Fibroblast of pulmonary artery (primary cell): ENCODE measurements at regions not wholly inside any gene's neighbourhood (a gene's known extent, or its start where the extent isn't known, plus 50 kb on each side); places are given as distances from the start of the nearest gene placed in this dataset.

ENCODE experiments used
- DNase-seq: peaks from one replicate; pipeline ENCODE4 v3.0.0-alpha.2; 2010; ENCODE audit warnings: low read depth
- H3K4me3 ChIP-seq: replicated peaks from 2 replicates; pipeline ENCODE4 v1.5.1; 2011; ENCODE audit warnings: low read depth, mild to moderate bottlenecking, control low read depth, low read length, moderate library complexity
- TF ChIP-seq, protein P1 (sequence below): IDR thresholded peaks from 2 replicates; pipeline ENCODE4 v1.5.1; 2011; ENCODE audit warnings: mild to moderate bottlenecking, control low read depth, low read length, inconsistent platforms; ENCODE audit errors: missing control alignments

DNA sequence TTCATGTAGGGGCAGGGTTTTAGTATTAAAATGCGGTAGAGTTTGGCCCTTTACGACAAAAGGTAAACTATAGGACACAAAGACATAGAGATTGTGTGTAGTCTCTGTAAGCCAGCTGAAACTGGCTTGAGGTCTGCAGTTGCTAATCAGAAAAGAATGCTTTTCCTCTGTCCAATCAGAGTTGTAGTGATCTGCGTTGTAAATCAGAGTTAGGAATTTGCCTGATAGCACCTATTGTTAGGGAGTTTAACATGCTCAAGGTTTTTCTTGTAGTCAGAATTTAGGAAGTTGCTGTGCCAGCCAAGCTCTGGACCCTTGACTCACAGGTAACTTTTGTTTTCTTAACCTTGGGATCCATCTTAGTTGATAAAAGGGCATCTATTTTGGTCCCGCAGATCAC is 61.2 kb upstream of the VTCN1 start:
- DNase-seq = peak; percentile 3
- TF ChIP-seq, protein P1, sequence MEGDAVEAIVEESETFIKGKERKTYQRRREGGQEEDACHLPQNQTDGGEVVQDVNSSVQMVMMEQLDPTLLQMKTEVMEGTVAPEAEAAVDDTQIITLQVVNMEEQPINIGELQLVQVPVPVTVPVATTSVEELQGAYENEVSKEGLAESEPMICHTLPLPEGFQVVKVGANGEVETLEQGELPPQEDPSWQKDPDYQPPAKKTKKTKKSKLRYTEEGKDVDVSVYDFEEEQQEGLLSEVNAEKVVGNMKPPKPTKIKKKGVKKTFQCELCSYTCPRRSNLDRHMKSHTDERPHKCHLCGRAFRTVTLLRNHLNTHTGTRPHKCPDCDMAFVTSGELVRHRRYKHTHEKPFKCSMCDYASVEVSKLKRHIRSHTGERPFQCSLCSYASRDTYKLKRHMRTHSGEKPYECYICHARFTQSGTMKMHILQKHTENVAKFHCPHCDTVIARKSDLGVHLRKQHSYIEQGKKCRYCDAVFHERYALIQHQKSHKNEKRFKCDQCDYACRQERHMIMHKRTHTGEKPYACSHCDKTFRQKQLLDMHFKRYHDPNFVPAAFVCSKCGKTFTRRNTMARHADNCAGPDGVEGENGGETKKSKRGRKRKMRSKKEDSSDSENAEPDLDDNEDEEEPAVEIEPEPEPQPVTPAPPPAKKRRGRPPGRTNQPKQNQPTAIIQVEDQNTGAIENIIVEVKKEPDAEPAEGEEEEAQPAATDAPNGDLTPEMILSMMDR = no peak

DNA sequence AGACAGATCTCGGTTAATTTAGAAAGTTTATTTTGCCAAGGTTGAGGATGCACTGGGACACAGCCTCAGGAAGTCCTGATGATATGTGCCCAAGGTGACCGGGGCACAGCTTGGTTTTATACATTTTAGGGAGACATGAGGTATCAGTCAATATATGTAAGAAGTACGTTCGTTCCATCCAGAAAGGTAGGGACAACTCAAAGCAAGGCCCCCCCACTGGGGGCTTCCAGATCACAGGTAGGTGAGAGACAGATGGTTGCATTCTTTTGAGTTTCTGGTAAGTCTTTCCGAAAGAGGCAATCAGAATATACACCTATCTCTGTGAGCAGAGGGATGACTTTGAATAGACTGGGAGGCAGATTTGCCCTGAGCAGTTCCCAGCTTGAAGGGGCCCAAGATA is 60.4 kb upstream of the VTCN1 start:
- DNase-seq = no peak
- TF ChIP-seq, protein P1 = no peak
- no peak overlapping the region for H3K4me3 ChIP-seq

More for the DNA sequence above, 61.2 kb upstream of the VTCN1 start:
- no peak overlapping the region for H3K4me3 ChIP-seq

DNA sequence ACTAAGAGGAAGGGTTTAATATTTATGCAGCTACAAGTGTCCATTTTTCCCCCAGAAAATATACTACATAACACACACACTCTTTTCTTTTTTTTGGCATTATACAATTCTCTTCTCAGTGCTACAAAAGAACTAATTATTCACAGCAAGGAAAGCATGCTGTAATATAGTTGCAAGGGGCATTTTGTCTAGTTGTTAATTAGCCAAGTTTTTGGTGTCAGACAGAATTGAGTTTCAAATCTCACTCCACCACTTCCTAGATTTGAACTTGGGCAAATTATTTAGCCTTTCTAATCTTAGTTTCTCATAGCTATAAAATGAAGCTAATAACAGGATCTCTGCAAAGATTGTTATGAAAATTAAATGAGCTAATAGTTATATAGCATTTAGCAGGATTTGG is 60.0 kb upstream of the VTCN1 start:
- TF ChIP-seq, protein P1 = no peak
- DNase-seq = no peak
- H3K4me3 ChIP-seq = no peak overlapping the region

DNA sequence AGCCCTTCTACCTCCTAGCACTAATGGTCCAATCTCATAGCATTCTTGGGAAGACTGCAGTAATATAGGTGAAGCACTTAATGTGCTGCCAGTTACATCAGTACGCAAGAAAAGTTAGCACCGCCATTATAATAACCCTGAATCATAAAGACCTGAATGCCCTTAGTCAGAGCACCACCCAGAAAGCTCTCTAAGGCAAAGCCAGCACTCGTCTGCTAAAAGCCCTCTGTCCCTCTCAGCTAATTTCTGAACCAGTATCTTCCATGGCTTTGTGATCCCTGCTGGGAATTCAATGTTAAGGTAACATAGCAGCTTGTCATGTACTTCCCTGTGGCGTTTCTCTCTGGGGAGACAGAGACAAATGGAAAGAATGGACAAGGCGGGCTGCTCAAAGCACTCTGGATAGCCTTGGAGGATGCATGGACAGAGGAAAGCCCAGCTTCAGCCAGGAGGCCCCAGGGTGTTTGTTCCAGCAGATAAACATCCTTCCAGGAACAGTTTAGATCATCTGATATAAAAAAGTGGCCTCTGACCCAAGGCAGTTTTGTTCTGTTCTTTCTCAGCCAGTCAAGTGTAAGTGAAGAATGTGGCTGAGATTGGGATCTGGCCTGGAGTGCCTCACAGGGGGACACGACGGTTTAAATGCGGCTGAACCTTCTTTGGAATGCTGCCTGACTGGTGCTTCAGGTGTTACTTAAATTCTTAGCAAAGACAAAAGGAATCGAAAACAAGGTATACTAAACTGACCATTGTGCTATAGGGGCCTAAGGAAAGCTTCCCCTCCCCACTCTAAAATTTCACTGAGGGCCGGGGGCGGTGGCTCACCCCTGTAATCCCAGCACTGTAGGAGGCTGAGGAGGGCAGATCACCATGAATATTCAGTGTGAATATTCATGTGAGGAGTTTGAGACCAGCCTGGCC is 58.1 kb upstream of the VTCN1 start:
- no peak for DNase-seq
- TF ChIP-seq, protein P1 = no peak
- no peak overlapping the region for H3K4me3 ChIP-seq

DNA sequence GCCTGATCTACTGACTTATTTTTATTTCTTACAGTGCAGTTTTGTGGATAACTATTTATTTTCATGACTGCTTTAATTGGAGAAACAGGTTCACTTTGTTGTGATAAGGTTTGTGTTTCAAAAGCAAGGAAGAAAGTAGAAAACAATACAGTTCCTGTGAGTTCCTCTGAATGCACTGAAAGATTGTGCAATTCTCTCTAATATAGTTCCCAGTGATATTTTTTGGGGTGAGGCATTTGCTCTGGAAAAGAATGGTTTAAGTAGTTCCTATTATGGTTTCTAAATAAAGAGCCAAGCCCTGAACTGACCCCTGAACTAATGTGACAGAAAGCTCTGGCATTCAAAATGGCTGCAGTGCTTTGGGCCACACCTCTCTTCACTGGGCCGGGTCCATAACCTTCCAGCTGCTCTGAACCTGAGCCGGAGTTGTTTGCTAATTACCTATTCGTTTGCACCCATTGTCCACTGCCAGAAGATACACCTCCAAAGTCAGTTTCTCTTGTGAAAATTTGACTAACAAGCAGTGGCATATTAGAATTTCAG is 56.6 kb upstream of the VTCN1 start:
- DNase-seq = no peak
- TF ChIP-seq, protein P1 = no peak
- H3K4me3 ChIP-seq = no peak overlapping the region

DNA sequence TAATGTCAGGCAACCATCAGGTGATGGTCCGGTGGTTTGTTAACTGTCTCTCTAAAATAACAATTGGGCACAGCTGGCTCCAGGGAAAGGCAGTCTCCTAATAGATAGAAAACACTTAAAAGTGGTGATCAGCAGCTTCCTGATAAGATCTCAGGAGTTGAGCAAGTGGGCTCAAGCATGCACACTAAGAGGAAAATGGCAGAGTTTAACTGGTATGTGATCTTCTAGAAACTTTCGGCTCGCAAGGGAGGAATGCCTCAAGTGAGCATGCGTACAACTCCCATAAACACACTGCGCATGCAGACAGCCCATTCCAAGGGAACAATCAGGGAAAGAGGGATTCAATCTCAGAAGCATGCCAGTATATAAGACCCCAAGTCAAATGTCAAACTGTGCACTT is 52.2 kb upstream of the VTCN1 start:
- TF ChIP-seq, protein P1 = no peak
- DNase-seq = no peak
- H3K4me3 ChIP-seq = no peak overlapping the region
